GM12864 (cell line): ENCODE measurements at regions not wholly inside any gene's neighbourhood (a gene's known extent, or its start where the extent isn't known, plus 50 kb on each side); places are given as distances from the start of the nearest gene placed in this dataset.
A peak's percentile ranks its signal among the peaks of the same experiment; 100 is the strongest.

Experiments used
- DNase-seq: peaks from one replicate; pipeline ENCODE4 v3.0.0-alpha.2; 2011; ENCODE audit warnings: low read depth
- H3K4me3 ChIP-seq: 2 replicates; pipeline ENCODE4 v1.5.1; 2011; ENCODE audit warnings: mild to moderate bottlenecking, low read depth, low read length, control low read depth
- TF ChIP-seq, protein P1 (sequence below): IDR thresholded peaks from 2 replicates; pipeline ENCODE4 v1.5.1; 2011; ENCODE audit warnings: low read depth, mild to moderate bottlenecking, moderate library complexity, low read length, control low read depth, inconsistent platforms; ENCODE audit errors: missing control alignments

DNA sequence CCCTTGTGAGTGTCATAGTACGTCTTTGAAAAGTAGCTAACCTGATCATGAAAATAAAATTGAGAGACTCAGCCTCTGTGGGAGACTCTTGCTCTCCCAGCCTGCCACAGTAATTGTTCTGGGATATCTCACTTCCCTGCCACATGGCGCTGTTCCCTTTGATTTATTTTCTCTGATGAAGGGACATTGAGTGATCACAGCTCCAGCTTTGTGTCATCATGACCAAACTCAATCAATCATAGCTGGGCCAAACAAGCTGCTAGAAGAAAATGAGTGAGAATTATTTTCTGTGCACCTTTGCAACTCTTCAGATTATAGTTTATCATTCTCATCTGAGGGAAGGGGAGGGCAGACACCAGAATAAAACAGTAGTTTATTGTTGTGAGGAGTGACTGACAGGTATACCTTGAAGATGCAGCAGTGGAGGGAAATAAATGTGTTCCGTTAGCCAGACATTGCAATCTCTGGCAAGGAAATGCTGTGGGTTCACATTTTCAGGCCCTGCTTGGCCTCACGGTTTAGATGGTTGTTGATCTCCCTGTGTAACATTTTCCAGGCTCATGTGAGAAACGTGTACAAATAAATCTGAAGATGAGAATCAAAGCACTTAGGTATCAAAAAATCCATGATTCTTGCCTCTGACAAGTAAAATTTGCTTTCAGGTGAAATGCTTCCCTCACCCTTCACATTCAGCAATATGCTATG lies 174.7 kb upstream of the FBXL17 start:
- TF ChIP-seq, protein P1, sequence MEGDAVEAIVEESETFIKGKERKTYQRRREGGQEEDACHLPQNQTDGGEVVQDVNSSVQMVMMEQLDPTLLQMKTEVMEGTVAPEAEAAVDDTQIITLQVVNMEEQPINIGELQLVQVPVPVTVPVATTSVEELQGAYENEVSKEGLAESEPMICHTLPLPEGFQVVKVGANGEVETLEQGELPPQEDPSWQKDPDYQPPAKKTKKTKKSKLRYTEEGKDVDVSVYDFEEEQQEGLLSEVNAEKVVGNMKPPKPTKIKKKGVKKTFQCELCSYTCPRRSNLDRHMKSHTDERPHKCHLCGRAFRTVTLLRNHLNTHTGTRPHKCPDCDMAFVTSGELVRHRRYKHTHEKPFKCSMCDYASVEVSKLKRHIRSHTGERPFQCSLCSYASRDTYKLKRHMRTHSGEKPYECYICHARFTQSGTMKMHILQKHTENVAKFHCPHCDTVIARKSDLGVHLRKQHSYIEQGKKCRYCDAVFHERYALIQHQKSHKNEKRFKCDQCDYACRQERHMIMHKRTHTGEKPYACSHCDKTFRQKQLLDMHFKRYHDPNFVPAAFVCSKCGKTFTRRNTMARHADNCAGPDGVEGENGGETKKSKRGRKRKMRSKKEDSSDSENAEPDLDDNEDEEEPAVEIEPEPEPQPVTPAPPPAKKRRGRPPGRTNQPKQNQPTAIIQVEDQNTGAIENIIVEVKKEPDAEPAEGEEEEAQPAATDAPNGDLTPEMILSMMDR: no peak
- no peak for DNase-seq
- H3K4me3 ChIP-seq: no peak overlapping the region

DNA sequence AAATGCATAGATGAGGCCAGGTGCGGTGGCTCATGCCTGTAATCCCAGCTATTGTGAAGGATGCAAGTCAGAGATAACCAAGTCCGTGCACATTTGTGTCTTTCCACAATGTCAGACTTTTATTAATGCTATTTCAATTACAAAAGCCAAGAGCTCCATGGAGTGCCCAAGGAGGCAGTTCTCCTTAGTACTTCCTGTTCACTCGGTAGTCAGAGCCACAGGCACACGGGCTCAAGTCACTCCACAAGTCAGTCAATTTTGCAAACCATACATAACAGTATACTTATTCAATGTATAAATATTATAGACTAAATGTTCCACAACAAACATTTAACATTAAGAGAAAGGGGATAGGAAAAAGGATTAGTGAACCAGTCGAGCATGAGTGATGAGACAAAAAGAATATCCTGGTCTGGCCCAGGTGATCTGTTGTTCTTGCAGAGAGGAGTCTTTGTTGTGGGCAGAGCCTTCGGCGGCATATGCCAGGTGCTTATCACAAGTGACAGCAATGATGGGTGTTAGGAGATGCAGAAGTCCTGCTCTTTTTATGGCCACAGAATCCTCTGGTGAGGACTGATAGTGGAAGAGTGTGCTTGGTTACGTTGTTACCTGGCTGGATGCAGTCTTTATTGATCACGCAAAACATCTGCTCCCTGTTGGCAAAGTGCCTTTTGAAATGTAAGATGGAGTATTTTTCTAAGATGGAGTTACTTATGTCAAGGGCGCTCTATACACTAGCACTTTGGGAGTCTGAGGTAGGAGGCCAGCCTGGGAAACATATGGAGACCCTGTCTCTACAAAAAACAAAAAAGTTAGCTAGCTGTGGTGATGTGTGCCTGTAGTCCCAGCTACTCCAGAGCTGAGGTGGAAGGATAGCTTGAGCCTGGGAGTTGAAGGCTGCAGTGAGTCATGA lies 167.0 kb upstream of the FBXL17 start:
- no peak overlapping the region for H3K4me3 ChIP-seq
- no peak for DNase-seq
- TF ChIP-seq, protein P1: no peak

GRCh38 chr5:108546939-108547338 lies 165.0 kb upstream of the FBXL17 start:
- H3K4me3 ChIP-seq: no peak overlapping the region
- TF ChIP-seq, protein P1: no peak
- DNase-seq: no peak

DNA sequence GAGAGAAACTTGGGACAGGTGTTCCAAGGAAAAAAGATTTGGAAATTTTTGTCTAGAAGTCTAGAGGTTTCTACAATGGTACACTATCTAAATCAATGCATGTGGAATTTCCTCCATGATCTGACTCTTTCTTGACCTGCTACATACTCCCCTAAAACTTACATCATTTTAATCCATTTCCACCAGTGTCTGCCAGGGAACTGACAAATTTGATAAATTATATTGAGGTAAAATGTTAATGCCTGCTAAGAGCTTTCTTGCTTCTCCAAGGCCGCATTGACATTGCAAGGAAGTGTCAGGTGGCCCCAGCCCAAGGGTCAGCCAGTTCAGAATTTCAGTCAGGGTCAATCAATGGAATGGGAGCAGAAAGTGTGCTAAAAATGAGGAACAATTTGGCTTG lies 163.4 kb upstream of the FBXL17 start:
- TF ChIP-seq, protein P1: no peak
- no peak for DNase-seq
- no peak overlapping the region for H3K4me3 ChIP-seq

DNA sequence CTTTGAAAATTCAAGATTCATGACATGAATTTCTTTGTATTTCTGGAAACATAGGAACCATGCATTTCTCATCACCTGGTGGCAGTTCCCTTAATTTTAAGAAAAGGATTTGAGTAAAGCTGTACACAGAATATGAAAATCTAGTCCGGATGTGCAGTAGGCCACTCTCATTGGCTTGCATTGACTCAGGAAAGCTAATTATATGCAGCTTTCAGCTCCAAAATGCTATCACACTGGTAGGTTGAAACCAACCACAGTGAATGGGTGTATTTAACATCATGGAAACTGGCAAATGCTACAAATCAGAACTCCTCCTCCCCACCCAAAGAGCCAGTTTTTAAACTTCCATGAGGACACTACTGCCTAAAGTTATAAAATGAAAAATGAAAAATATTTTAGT lies 161.6 kb upstream of the FBXL17 start:
- H3K4me3 ChIP-seq: no peak overlapping the region
- TF ChIP-seq, protein P1: no peak

GRCh38 chr5:108541836-108542235 lies 159.9 kb upstream of the FBXL17 start:
- H3K4me3 ChIP-seq: no peak overlapping the region
- peak; percentile 72 for DNase-seq
- TF ChIP-seq, protein P1: no peak

More for the DNA sequence above, 161.6 kb upstream of the FBXL17 start:
- DNase-seq: peak; percentile 87
